ENCODE measurements at regions not wholly inside any gene's neighbourhood (a gene's known extent, or its start where the extent isn't known, plus 50 kb on each side); places are given as distances from the start of the nearest gene placed in this dataset.

DNA sequence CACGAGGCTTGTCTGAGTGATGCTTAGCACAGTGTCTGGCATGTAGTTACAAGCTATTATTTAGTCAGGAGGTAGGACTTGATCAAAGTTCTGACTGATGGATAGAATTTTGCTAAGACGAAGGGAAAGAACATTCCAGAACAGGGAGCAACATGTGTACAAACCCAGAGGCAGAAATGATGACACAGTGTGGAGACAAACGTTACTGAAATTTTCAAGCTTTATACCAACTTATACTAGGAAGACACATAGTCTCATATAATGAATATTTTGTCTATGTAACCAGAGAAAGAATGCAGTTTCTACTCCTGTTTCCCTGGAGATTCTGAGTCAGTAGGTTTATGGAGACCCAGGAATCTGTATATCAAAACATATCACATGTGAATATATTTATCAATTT is 123.4 kb downstream of the FAM124B start:
- Histone ChIP-seq H3K4me2 (ENCODE audit: low read length) (no peak overlapping the region), H3K9ac (no peak overlapping the region), H3K27me3 (ENCODE audit: control insufficient read depth, insufficient read depth, low read length) (no peaks in the 10 kb centered on the region), H2AFZ (no peak overlapping the region), H3K36me3 (ENCODE audit: control insufficient read depth, insufficient read depth, low read length) (no peaks in the 10 kb centered on the region), H3K4me1 (no peaks in the 10 kb centered on the region), H3K9me3 (ENCODE audit: control insufficient read depth, low read length) (no peaks in the 10 kb centered on the region), H3K27ac (no peak overlapping the region), H3K4me3 (ENCODE audit: low read depth, low read length) (no peak overlapping the region), H3K79me2 (no peaks in the 10 kb centered on the region)
- TF ChIP-seq, protein P1, sequence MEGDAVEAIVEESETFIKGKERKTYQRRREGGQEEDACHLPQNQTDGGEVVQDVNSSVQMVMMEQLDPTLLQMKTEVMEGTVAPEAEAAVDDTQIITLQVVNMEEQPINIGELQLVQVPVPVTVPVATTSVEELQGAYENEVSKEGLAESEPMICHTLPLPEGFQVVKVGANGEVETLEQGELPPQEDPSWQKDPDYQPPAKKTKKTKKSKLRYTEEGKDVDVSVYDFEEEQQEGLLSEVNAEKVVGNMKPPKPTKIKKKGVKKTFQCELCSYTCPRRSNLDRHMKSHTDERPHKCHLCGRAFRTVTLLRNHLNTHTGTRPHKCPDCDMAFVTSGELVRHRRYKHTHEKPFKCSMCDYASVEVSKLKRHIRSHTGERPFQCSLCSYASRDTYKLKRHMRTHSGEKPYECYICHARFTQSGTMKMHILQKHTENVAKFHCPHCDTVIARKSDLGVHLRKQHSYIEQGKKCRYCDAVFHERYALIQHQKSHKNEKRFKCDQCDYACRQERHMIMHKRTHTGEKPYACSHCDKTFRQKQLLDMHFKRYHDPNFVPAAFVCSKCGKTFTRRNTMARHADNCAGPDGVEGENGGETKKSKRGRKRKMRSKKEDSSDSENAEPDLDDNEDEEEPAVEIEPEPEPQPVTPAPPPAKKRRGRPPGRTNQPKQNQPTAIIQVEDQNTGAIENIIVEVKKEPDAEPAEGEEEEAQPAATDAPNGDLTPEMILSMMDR (IDR thresholded peaks at IDR 0.05) = no peak

DNA sequence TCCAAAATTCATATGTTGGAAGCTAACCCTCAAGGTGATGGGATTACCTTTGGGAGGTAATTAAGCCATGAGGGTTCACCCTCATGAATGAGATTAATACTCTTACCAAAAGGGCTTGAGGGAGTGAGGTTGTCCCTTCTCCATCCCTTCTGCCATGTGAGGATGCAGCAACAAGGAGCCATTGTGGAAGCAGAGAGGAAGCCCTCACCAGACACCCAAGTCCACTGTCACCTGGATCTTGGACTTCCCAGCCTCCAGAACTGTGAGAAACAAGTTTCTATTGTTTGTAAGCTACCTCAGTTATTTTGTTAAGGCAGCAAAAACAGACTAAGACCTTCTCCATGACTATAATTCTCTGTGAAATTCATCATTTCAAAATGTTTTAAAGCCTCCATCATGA is 125.7 kb downstream of the FAM124B start:
- no peak overlapping the region for H3K27ac ChIP-seq
- H3K79me2 ChIP-seq = no peaks in the 10 kb centered on the region
- TF ChIP-seq, protein P1 (IDR thresholded peaks at IDR 0.05) = no peak
- H3K27me3 ChIP-seq (ENCODE audit: control insufficient read depth, insufficient read depth, low read length) = no peaks in the 10 kb centered on the region
- H2AFZ ChIP-seq = no peak overlapping the region
- H3K4me3 ChIP-seq (ENCODE audit: low read depth, low read length) = no peak overlapping the region
- H3K9ac ChIP-seq = no peak overlapping the region
- H3K9me3 ChIP-seq (ENCODE audit: control insufficient read depth, low read length) = no peaks in the 10 kb centered on the region
- no peaks in the 10 kb centered on the region for H3K36me3 ChIP-seq (ENCODE audit: control insufficient read depth, insufficient read depth, low read length)
- H3K4me1 ChIP-seq = no peaks in the 10 kb centered on the region
- no peak overlapping the region for H3K4me2 ChIP-seq (ENCODE audit: low read length)

DNA sequence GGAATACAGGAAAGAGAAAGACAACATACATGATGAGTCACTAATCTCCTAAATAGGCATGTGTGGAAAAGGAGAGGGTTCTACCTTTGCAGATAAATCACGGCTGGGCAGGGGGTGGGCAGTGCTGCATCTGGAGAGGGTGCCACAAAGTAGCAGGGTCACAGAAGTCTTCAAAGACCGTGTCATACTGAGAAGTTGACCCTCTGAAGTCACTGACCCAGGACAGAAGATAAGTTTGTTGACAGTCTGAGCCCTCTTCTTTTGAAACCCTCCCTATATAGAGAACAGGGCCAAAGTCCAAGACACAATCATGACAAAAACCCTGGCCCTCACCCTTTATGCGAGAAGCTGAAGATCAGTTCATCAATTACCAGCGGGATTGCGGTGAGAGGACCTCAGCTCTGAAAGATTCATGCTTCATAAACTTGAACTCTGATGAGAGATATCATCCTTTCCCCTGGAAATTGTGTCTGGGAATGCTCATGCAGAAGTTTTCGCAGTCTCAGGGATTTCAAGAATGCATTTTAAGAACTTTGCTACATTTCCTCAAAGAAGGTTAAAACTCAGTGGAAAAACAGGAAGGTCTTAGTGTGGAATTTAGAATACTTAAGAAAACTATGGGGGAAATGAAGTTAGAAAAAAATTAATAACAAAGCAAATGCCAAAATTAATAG is 129.5 kb downstream of the FAM124B start:
- no peak overlapping the region for H3K4me3 ChIP-seq (ENCODE audit: low read depth, low read length)
- TF ChIP-seq, protein P1 (IDR thresholded peaks at IDR 0.05) = no peak
- H3K9me3 ChIP-seq (ENCODE audit: control insufficient read depth, low read length) = no peaks in the 10 kb centered on the region
- H3K4me1 ChIP-seq = no peaks in the 10 kb centered on the region
- no peaks in the 10 kb centered on the region for H3K27me3 ChIP-seq (ENCODE audit: control insufficient read depth, insufficient read depth, low read length)
- H3K79me2 ChIP-seq = no peaks in the 10 kb centered on the region
- H2AFZ ChIP-seq = peak overlapping the region; percentile 20
- no peaks in the 10 kb centered on the region for H3K36me3 ChIP-seq (ENCODE audit: control insufficient read depth, insufficient read depth, low read length)
- H3K9ac ChIP-seq = no peak overlapping the region
- H3K27ac ChIP-seq = no peak overlapping the region
- H3K4me2 ChIP-seq (ENCODE audit: low read length) = no peak overlapping the region

DNA sequence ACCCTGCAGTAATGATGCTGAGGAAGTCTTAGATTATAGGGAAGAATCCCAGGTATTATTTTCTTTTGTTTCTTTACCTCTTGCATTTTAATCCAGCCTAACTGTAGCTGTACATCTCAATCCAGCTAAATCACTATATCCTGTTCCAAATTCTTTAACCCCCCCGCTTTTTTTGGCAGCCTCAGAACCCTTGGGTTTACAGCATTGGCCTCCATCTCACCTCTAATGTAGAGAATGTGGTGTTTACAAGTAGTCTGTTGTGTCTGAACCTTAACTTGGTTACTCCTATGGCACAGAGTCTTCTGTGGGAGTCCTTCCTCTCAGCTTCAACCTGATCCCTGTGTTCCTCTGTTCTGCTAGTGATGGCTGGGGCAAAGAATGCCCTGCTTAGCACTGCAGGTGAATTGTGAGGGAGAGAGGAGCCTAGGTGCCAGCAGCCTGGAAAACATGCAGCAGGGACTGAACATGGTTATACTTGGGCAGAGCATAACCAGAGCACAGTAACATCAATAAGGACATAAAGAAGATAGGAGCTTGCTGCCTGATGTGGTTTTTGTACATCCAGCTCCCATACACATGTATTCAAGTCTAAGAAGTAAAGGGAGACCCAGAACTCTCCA is 130.2 kb downstream of the FAM124B start:
- Histone ChIP-seq H3K4me1 (no peaks in the 10 kb centered on the region), H3K4me2 (ENCODE audit: low read length) (no peak overlapping the region), H3K4me3 (ENCODE audit: low read depth, low read length) (no peak overlapping the region), H2AFZ (peak overlapping the region; percentile 20), H3K27ac (no peak overlapping the region), H3K36me3 (ENCODE audit: control insufficient read depth, insufficient read depth, low read length) (no peaks in the 10 kb centered on the region), H3K27me3 (ENCODE audit: control insufficient read depth, insufficient read depth, low read length) (no peaks in the 10 kb centered on the region), H3K9ac (no peak overlapping the region), H3K79me2 (no peaks in the 10 kb centered on the region), H3K9me3 (ENCODE audit: control insufficient read depth, low read length) (no peaks in the 10 kb centered on the region)
- TF ChIP-seq, protein P1 (IDR thresholded peaks at IDR 0.05) = no peak

DNA sequence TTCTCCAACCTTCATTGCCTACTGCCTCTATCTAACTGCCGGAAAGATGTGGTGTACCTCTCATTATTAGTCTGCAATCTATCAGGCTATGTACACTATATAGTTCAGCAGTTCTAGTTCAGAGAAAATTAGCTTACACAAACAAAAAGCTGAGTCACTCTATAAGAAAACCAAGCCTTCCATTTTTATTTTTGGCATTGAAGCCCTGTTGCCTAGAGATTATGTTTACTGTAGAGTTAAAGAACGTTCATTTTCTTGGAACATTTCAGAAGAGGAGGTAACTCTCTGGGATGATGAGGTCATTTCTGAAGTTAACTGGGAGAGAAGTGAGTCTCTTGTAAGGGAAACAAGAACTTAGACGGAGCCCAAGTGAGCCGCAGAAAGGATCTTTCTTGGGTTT is 133.5 kb downstream of the FAM124B start:
- Histone ChIP-seq H3K9ac (no peak overlapping the region), H3K9me3 (ENCODE audit: control insufficient read depth, low read length) (no peaks in the 10 kb centered on the region), H3K4me2 (ENCODE audit: low read length) (no peak overlapping the region), H2AFZ (peak overlapping the region; percentile 8), H3K4me1 (no peaks in the 10 kb centered on the region), H3K36me3 (ENCODE audit: control insufficient read depth, insufficient read depth, low read length) (no peaks in the 10 kb centered on the region), H3K4me3 (ENCODE audit: low read depth, low read length) (no peak overlapping the region), H3K27ac (no peak overlapping the region), H3K79me2 (no peaks in the 10 kb centered on the region), H3K27me3 (ENCODE audit: control insufficient read depth, insufficient read depth, low read length) (no peaks in the 10 kb centered on the region)
- TF ChIP-seq, protein P1 (IDR thresholded peaks at IDR 0.05) = no peak

Measured in parathyroid adenoma (tissue), 2 donors.